AG08396 (cell line): ENCODE measurements at regions not wholly inside any gene's neighbourhood (a gene's known extent, or its start where the extent isn't known, plus 50 kb on each side); places are given as distances from the start of the nearest gene placed in this dataset.

Experiments
- DNase-seq: peaks from one replicate; pipeline ENCODE4 v3.0.0; 2012; ENCODE audit warnings: low spot score, mixed read lengths

DNA sequence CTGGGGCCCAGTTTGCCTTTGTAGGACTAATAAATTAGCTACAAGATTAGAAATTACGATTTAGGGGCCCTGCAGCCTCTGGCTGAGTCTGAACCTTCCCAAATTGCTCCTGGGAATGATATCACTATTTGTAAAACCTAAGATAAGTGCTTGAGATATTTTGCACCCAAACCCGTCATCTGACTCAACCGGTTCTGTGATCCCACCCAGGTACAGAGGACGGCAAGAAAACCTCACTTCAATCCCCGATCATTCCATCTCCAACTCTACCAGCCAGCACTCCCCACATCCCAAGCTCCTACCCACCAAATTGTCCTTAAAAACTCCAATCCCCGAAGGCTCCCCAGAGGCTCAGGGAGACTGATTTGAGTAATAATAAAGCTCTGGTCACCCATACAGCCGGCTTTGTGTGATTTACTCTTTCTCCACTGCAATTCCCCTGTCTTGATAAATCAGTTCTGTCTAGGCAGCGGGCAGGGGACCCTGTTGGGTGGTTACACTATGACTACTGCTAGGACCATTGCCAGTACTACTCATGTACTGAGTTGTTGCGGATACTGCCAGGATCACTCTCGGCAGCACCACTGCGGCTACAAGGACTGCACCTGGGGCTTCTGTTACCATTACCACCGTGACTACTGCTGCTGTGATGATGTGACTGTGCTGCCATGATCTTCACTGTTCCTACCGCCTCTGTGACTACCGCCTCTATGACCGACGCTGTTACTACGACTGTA is 73.1 kb downstream of the IRF8 start:
- DNase-seq: no peak

GRCh38 chr16:85974428-85975375 is 75.7 kb downstream of the IRF8 start:
- no peak for DNase-seq

- no peak for DNase-seq
These were observed 76.6 kb downstream of the IRF8 start for GRCh38 chr16:85975451-85975981.

GRCh38 chr16:85978291-85978775 is 79.4 kb downstream of the IRF8 start:
- no peak for DNase-seq

GRCh38 chr16:85978976-85979375 is 80.0 kb downstream of the IRF8 start:
- DNase-seq: no peak

DNA sequence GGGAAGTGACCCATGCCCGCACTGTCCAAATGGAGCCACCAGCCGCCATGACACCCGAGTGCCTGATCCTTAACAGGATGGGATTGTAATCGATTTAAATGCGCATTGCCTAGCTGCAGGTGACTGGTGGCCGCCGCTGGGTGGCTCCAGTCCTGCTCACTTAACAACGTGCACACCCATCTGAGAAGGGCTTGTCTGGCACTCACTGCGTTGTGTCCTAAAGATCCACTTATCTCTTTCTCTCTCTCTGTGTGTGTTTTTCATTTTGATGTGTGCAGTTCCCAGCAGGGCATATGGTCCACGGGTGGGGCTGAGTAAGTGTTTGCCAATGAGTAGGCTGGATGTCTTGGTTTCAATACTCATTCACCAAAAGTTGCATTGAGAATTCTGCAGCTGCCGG is 80.6 kb downstream of the IRF8 start:
- DNase-seq: no peak

- DNase-seq: no peak
These were observed 81.7 kb downstream of the IRF8 start for GRCh38 chr16:85980686-85981085.

DNA sequence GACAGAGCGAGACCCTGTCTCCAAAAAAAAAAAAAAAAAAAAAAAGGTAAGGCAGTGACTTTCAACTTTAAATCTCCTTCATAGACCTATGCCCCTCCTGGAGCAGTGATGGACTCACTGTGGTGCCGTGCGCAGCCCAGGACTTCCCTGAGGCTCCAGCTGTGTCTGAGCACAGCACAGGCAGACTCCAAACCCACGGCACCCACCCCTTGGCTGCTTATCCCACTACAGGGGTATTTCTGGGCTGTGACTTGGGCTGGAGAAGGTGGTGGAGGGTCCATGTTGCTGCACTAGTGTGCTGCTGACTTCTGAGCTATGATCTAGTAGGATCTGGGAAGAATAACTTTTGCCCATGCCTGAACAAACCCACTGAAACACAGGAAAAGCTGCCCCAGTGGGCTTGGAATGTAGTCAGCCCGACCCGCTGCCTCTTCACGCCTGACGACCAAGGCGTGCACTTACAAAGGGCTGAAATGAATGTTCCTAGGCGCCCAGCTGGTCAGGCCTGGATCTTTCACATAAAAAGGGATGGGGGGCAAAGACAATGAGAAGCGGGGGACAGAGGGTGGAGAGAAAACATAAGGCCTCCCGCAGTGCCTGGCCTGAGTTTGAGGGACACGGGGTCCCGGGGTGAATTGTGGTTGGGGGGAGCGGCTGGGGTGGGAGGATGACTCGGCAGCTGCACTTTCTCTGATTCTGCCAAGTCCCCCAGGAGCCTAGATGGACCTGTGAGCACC is 83.0 kb downstream of the IRF8 start:
- DNase-seq: no peak

- no peak for DNase-seq
These were observed 83.6 kb downstream of the IRF8 start for GRCh38 chr16:85982563-85982939.

GRCh38 chr16:85983064-85983463 is 84.1 kb downstream of the IRF8 start:
- no peak for DNase-seq

DNA sequence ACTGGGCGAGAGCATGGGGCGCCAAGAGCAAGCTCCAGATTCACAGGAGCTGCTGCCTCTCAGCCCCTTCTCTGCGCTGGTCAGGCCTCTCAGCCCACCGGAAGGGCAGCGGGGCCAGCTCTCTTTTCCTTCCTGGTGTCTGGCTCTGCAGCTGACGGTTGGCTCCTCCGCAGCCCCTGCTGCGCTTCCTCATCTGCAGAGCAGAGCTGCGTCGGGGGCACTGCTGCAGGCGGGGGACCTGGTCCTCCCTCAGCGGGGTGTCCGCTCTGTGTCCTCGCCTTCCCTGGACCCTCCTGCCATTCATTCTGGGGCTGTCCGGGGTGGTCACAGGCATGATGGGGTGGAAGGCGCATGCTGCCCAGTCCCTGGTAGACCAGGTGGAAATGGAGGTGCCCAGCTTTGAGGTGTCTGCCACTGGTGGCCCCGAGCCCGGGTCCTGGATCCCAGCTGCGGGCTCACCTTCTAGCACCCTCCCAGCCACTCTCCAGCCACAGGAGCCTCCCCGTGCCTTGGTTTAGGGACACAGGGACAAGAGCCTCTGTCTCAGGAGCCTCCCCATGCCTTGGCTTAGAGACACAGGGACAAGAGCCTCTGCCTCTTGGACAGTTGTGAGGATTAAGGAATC is 84.8 kb downstream of the IRF8 start:
- DNase-seq: no peak

- no peak for DNase-seq
These were observed 85.4 kb downstream of the IRF8 start for GRCh38 chr16:85984231-85984880.

GRCh38 chr16:85984947-85985451 is 86.0 kb downstream of the IRF8 start:
- no peak for DNase-seq

DNA sequence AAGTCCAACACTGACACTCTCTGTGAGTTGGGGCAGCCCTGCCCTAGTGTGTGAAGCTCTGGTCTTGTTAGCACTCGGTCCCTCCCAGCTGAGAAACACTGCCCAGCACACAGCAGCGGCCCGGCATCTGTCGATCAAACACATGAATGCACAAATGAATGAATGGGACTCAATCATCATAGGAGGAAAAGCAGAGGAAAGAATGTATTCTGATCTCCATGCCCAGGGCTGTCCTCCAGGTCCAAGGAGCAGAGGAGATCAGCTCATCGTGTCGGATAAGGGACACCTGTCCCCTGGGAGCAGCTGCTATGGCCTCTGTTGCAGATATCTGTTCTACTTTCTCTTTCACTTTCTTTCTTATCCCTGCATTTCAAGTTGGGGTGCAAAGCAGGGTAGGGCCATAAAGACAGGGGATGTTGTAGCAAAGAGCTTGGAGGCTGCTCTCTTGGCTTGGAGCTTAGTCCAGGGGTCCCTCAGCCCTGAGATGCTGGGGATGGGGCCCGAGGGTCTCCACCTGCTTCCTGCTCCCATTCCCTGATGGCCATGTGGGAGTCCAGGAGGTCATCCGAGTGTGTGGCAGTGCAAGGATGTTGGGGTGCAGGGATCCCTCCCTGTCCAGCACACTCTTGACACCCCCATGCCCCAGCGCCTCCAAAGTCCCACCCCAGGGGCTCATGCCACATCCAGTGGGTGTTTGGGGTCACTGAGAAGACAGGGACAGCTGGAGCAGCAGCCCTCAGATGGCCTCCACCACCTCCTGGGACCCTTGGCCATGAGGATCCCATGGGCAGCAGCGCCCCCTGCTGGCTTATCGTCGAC is 88.2 kb downstream of the IRF8 start:
- DNase-seq: peak; percentile 72

GRCh38 chr16:85987750-85988078 is 88.8 kb downstream of the IRF8 start:
- no peak for DNase-seq

DNA sequence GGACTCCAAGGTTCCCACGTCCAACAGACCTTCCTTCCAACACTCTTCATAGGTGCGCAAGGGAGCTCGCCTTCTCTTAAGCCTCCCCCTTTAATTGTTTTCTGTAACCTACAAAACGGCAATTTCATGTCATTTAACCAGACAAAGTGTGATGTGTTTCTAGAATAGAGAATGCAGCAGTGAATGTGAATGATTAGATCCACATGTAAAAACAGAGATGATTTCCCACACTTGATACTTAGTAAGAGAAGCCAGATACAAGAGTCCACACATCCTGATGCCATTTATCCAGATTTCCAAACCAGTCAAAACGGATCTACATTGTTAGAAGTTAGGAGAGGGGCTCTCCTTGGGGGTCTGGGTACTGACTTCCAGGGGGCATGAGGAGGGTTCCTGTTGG is 89.3 kb downstream of the IRF8 start:
- DNase-seq: no peak

GRCh38 chr16:85988723-85989313 is 89.9 kb downstream of the IRF8 start:
- DNase-seq: no peak

- DNase-seq: no peak
These were observed 90.4 kb downstream of the IRF8 start for GRCh38 chr16:85989376-85989775.

DNA sequence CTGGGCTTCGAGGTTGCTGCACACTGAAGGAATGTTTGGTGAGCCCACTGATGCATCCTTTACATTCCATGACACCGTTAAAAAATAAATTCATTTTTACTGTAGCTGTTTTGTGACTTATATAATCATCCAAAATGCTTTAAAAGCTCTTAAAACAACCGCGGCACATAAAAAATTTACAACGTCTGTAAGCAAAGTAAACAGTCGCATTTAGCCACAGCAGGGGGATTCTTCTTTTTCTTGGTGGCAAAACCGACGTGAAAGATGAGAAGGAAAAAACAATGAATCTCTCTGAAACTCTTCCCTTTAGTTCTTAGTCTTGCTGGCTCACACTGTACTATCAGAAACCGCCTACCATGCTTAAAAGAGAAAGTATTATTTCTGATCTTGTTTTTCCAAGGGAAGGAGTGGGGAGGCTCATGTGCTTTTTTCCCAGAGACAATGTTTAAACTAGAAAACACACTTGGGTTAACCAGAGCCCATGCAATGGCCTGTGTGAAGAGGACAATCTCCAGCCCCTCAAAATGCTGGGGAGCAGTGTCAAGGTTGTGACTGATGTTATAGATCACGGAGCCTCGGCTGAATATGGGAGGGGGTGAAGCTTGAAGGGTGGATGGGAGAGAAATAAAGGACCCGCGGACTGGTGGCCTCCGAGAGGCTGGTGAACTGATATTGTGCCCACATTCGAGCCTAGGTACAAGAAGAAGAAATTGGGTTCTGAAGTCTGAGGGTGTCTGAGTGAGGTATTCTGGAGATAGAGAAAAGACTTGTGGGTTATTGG is 91.1 kb downstream of the IRF8 start:
- DNase-seq: no peak
